ENCODE measurements at regions not wholly inside any gene's neighbourhood (a gene's known extent, or its start where the extent isn't known, plus 50 kb on each side); places are given as distances from the start of the nearest gene placed in this dataset.

DNA sequence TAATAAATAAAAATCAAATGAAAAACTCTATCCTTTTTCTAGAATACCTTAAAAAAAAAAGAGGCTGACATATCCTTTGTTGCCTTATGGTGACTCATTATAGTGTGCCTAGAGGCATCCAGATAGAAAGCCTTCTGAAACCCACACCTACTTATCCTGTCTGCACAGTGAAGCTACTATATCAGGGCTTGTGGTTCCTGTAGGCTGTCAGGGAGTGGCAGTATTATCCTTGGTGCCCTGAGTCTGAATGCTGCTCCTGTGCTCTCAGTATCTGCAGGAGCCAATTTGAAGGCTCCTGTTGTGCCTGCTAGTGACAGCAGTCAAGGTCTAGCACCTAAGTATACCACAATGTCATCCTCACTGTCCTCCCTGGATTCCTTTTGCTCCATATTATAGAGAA is 168.4 kb upstream of the AVPR1A start:
- intact Hi-C loops (cut with DNase I) = no loop called here

DNA sequence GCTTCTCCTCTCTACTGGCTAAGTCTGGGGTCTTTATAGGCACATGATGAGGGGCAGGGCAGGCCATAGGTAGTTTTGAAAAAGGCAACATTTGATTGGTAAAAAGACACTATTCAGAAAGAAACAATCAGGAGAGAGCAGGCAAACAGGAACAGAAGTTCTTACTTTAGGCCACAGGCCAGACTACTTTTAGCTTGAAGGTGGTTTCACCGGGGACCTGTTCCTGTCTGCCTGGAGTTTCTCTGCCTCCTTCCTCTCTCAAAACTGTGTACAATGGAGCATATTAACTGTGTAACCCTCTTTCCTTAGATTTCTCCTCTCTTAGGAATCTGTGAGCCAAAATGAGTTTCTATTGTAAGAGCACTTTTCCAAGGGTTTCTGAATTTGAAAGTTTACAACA is 167.9 kb upstream of the AVPR1A start:
- intact Hi-C loops (cut with DNase I) = no loop called here
- H3K27ac ChIP-seq = no peak overlapping the region
- ATAC-seq (no peak), DNase-seq (no peak)
- no peaks in the 10 kb centered on the region for H3K4me1 ChIP-seq
- H3K27me3 ChIP-seq = no peaks in the 10 kb centered on the region
- TF ChIP-seq, protein P1, sequence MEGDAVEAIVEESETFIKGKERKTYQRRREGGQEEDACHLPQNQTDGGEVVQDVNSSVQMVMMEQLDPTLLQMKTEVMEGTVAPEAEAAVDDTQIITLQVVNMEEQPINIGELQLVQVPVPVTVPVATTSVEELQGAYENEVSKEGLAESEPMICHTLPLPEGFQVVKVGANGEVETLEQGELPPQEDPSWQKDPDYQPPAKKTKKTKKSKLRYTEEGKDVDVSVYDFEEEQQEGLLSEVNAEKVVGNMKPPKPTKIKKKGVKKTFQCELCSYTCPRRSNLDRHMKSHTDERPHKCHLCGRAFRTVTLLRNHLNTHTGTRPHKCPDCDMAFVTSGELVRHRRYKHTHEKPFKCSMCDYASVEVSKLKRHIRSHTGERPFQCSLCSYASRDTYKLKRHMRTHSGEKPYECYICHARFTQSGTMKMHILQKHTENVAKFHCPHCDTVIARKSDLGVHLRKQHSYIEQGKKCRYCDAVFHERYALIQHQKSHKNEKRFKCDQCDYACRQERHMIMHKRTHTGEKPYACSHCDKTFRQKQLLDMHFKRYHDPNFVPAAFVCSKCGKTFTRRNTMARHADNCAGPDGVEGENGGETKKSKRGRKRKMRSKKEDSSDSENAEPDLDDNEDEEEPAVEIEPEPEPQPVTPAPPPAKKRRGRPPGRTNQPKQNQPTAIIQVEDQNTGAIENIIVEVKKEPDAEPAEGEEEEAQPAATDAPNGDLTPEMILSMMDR (IDR thresholded peaks at IDR 0.05) = no peak
- H3K4me3 ChIP-seq = no peak overlapping the region
- H3K36me3 ChIP-seq = no peaks in the 10 kb centered on the region
- H3K9me3 ChIP-seq = peaks cover 0 to 4% of the 10 kb centered on the region in 2 donors

More for the DNA sequence above, 168.4 kb upstream of the AVPR1A start:
- no peak overlapping the region for H3K4me3 ChIP-seq
- H3K27me3 ChIP-seq = no peaks in the 10 kb centered on the region
- H3K4me1 ChIP-seq = no peaks in the 10 kb centered on the region
- no peaks in the 10 kb centered on the region for H3K36me3 ChIP-seq
- TF ChIP-seq, protein P1 (IDR thresholded peaks at IDR 0.05) = no peak
- DNase-seq (no peak), ATAC-seq (no peak)
- no peak overlapping the region for H3K27ac ChIP-seq
- peaks cover 0 to 4% of the 10 kb centered on the region in 2 donors for H3K9me3 ChIP-seq

DNA sequence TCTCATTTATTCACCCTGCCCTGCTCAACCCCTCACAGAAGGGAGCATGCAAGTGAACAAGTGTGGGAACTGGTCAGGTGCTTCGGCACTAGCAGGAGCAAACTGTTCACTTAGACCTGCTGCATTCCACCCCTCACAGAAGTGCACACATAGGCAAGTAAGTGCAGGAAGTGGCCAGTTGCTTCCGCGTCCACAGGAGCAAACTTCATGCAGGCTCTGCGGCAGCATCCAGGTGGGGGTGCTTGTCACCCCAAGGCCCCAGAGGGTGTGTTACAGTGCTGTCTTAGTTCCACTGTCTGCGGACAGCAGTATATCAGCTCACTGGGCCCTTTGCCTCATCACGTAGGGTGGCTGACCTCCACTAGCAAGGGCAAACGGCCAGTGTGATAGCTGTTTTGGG is 167.3 kb upstream of the AVPR1A start:
- no peak overlapping the region for H3K27ac ChIP-seq
- no peaks in the 10 kb centered on the region for H3K4me1 ChIP-seq
- no peak overlapping the region for H3K4me3 ChIP-seq
- TF ChIP-seq, protein P1 (IDR thresholded peaks at IDR 0.05) = no peak
- DNase-seq (no peak), ATAC-seq (no peak)
- no peaks in the 10 kb centered on the region for H3K36me3 ChIP-seq
- peaks cover 0 to 4% of the 10 kb centered on the region in 2 donors for H3K9me3 ChIP-seq
- intact Hi-C loops (cut with DNase I) = no loop called here
- no peaks in the 10 kb centered on the region for H3K27me3 ChIP-seq

DNA sequence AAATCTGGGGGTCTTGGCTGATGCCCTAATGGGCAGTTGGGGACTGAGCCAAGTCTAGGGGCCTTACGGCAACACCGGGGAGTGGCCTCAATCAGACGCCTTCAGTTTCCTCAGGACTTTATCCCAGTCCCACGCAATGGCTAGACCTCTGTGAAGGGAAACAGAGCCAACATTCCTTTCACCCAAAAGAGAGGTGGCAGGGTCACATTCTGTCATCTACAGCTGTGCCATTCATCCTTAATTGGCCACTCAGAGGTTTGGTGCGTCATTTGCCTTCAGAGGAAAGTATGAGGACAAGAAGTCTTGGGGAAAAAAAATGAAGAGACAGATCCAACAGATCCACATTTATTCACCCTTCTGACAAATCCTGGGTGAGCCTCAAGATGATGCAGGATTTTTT is 166.9 kb upstream of the AVPR1A start:
- intact Hi-C loops (cut with DNase I) = no loop called here
- TF ChIP-seq, protein P1 (IDR thresholded peaks at IDR 0.05) = no peak
- Histone ChIP-seq H3K4me3 (no peak overlapping the region), H3K4me1 (no peaks in the 10 kb centered on the region), H3K36me3 (no peaks in the 10 kb centered on the region), H3K27me3 (no peaks in the 10 kb centered on the region), H3K9me3 (peaks cover 0 to 4% of the 10 kb centered on the region in 2 donors), H3K27ac (no peak overlapping the region)
- ATAC-seq (no peak), DNase-seq (no peak)

DNA sequence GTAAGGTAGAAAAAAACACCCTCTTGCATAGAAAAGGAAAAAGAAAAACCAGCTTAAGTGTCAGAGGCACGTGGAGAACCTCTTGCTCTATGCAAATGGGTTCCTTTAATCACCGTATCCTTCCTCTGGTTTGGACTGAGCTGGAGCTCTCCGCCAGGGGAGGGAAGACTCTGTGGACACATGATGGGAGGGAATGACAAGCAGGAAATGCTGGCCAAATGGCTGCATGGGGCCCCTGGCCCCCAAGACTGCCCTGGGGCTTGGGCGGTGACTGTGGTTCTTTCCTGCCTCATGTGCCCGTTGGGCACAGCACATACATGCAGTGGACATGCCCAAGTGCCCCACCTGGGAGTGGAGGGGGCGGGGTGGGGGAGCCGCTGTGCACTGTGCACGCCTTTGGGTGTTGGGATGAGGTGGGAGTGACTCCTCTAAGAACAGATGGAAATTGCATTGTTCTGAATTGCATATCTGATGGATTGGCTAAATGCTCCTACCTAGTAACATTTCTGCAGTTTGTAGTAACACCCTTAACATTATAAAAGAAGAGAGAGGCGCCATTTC is 166.4 kb upstream of the AVPR1A start:
- intact Hi-C loops (cut with DNase I) = no loop called here
- no peak for DNase-seq
- no peaks in the 10 kb centered on the region for H3K27me3 ChIP-seq
- no peak overlapping the region for H3K4me3 ChIP-seq
- TF ChIP-seq, protein P1 (IDR thresholded peaks at IDR 0.05) = no peak
- H3K36me3 ChIP-seq = no peaks in the 10 kb centered on the region
- no peak for ATAC-seq
- no peak overlapping the region for H3K27ac ChIP-seq
- H3K4me1 ChIP-seq = no peaks in the 10 kb centered on the region
- H3K9me3 ChIP-seq = peaks cover 0 to 4% of the 10 kb centered on the region in 2 donors

All from left lung (tissue), 4 donors.